AG10803 (cell line): ENCODE measurements at regions not wholly inside any gene's neighbourhood (a gene's known extent, or its start where the extent isn't known, plus 50 kb on each side); places are given as distances from the start of the nearest gene placed in this dataset.

ENCODE experiments used
- DNase-seq: peaks from one replicate; pipeline ENCODE4 v3.0.0; 2010; ENCODE audit warnings: low read depth
- H3K4me3 ChIP-seq: 2 replicates; pipeline ENCODE4 v1.5.1; 2011; ENCODE audit warnings: mild to moderate bottlenecking, low read length, control low read depth
- CTCF ChIP-seq: conservative IDR thresholded peaks from 2 replicates; pipeline ENCODE4 v1.5.1; 2011; ENCODE audit warnings: mild to moderate bottlenecking, low read length, control low read depth, inconsistent platforms

- DNase-seq: no peak
- TF ChIP-seq CTCF: no peak
- no peak overlapping the region for H3K4me3 ChIP-seq
These were observed 473.0 kb upstream of the TNP1 start for GRCh38 chr2:217332866-217333265.

DNA sequence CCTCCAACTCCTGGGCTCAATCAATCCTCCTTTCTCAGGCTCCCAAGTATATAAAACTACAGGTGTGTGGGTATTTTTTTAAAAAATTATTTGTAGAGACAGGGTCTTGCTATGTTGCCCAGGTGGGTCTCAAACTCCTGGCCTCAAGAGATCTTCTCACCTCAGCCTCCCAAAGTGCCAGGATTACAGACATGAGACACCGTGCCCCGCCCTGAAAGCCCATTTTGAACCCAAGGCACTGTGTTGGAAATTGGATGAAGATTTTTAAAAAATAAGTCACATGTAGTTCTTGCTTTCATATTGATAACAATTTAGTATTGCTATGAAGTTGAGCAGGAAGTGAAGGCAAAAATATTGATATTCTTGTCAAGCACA, 472.5 kb upstream of the TNP1 start:
- no peak overlapping the region for H3K4me3 ChIP-seq
- no peak for TF ChIP-seq CTCF
- no peak for DNase-seq

DNA sequence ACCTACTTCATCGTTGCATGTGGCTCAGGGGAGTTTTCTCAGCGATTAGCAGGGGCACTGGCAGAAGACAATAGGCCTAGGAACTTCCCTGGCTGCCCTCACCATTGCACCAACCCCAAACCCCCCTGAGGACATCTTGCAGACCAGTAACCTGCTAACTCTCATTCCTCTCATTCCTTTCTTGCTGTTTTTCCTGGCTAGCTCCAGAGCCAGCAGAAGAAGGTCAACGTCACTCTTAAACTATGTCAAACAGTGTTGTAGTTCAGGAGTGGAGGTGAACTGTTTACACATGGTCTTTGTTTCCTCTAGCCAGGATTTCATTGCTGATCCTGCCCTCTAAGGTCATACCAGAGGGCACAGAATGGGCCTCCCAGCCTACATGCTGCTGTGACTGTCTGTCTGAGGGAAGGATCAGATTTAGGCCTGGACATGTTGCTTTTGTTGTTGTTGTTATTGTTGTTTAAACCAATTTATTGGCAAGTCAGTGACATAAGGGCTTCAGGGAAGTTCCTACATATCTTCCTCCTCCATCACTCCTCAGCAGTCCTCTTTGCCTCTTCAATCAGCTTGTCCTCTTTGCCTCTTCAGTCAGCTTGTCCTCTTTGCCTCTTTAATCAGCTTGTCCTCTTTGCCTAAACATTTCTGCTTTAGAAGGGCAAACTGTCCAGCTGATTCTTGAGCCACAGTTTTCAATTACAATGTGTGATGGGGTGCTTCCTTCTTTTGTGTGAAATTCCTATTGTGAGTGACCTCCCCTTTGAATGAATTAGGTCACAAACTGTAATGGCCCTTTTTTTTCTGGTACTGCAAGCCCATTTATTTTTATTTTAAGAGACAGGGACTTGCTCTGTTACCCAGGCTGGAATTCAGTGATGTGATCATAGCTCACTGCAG, 471.9 kb upstream of the TNP1 start:
- DNase-seq: peak; percentile 87

DNA sequence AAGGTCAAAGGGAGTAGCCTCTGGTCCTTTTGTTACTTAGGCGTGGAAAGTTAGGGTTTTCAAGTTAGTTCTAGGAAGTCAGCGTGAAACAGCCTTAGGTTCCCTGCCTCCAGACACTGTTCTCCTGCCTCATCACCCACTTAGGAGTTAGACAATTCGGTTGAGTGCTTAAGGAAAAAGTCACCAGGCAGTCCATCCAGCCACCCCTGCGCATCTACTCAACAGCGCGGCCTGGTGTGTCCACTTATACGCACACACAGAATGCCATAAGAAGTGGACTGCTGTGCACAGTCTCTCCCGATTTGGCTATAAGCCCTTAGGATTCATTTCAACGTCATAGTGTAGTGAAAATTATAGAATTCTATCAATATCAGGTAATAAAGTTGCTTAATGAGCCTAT, 470.8 kb upstream of the TNP1 start:
- no peak overlapping the region for H3K4me3 ChIP-seq
- DNase-seq: no peak
- TF ChIP-seq CTCF: no peak

More for the DNA sequence above, 471.9 kb upstream of the TNP1 start:
- H3K4me3 ChIP-seq: no peak overlapping the region
- TF ChIP-seq CTCF: no peak

DNA sequence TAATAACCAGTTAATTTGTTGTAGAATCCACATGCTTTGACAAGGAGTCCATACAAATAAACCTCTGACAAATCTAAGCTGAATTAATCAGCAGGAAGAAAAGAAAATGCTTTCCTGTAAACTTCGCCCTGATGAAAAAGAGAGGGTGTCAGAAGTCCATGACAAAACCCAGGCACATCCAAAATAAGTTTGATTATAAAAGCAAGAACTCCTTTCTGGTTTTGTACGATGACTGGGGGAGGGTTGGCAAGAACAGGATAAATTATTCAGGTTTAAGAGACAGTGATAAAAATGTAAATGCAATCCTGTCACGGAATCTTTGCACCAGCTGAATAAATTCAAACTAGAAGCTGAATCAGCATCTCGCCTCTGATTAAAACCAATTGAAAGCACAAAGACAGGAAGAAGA, 469.2 kb upstream of the TNP1 start:
- H3K4me3 ChIP-seq: no peak overlapping the region
- DNase-seq: peak; percentile 42
- TF ChIP-seq CTCF: no peak

GRCh38 chr2:217328622-217328978, 468.7 kb upstream of the TNP1 start:
- H3K4me3 ChIP-seq: no peak overlapping the region
- no peak for TF ChIP-seq CTCF
- DNase-seq: no peak

DNA sequence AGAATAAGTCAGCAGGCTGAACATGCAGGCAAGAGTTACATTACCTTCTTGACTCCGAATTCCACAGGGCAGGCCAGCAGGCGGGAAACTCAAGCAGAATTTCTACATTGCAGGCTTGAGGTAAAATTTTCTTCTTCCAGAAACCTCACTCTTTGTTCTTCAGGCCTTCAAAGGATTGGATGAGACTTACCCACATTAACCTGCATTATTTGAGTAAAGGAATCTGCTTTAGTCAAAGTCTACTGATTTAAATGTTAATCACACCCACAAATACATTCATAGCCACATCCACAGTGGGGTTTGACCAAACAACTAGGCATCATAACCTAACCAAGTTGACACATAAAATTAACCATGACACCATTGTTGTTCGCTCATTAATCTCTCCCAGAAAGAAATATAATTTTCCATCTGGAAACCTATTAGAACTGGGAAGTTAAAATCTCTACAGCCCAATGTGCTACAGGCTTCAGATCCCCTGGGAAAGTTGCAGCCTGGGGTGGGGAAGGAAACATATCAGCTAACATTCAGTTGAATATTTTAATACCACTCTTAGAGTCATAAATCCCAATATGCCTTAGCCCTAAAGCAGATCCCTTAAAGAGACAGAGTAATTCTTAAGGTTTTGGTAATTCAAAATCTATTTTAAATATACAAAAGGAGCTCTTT, 468.2 kb upstream of the TNP1 start:
- DNase-seq: no peak
- no peak overlapping the region for H3K4me3 ChIP-seq
- TF ChIP-seq CTCF: no peak
